ENCODE measurements at regions not wholly inside any gene's neighbourhood (a gene's known extent, or its start where the extent isn't known, plus 50 kb on each side); places are given as distances from the start of the nearest gene placed in this dataset.

- TF ChIP-seq CTCF (IDR thresholded peaks at IDR 0.05; ENCODE audit: low read length), result no peak
- no peak for TF ChIP-seq EZH2 (IDR thresholded peaks at IDR 0.05; ENCODE audit: borderline replicate concordance, low read length)
These were observed 246.9 kb upstream of the PCDH7 start for GRCh38 chr4:30473225-30473624.
